Loucy (cell line): ENCODE measurements at regions not wholly inside any gene's neighbourhood (a gene's known extent, or its start where the extent isn't known, plus 50 kb on each side); places are given as distances from the start of the nearest gene placed in this dataset.

ENCODE experiments used
- EZH2phosphoT487 ChIP-seq: fragments of 200-600 bp; IDR thresholded peaks from 2 replicates; pipeline ENCODE4 v1.6.1; 2018; ENCODE audit warnings: antibody characterized with exemption, mild to moderate bottlenecking, moderate library complexity, borderline replicate concordance
- TF ChIP-seq, protein P1 (sequence below): fragments of 200-600 bp; sonication (generic); conservative IDR thresholded peaks from 2 replicates; pipeline ENCODE4 v1.5.1; 2014; ENCODE audit warnings: mild to moderate bottlenecking, antibody characterized with exemption, low read length

DNA sequence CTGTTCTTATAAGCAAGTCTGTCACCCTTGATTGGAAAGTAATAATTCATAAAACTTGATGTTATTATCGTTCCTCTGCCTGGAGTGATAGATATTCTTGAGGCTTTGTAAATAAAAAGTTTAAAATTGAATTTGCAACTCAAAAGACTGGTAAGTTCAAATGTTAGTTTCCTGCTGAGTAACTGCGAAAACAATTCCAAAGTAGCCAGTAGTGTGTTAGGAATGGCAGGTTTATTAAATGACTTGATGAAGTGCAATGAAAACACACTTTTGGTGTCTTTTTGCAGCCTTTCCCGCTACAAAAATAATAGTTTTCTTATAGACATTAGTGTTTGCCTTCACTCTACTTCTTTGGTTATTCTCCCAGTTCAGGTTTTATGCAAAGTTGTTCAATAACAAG is 299.3 kb downstream of the DLEU7 start:
- TF ChIP-seq, protein P1, sequence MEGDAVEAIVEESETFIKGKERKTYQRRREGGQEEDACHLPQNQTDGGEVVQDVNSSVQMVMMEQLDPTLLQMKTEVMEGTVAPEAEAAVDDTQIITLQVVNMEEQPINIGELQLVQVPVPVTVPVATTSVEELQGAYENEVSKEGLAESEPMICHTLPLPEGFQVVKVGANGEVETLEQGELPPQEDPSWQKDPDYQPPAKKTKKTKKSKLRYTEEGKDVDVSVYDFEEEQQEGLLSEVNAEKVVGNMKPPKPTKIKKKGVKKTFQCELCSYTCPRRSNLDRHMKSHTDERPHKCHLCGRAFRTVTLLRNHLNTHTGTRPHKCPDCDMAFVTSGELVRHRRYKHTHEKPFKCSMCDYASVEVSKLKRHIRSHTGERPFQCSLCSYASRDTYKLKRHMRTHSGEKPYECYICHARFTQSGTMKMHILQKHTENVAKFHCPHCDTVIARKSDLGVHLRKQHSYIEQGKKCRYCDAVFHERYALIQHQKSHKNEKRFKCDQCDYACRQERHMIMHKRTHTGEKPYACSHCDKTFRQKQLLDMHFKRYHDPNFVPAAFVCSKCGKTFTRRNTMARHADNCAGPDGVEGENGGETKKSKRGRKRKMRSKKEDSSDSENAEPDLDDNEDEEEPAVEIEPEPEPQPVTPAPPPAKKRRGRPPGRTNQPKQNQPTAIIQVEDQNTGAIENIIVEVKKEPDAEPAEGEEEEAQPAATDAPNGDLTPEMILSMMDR: no peak
- TF ChIP-seq EZH2phosphoT487: no peak
